Cerebellar cortex (tissue), 1 donor: ENCODE measurements at regions not wholly inside any gene's neighbourhood (a gene's known extent, or its start where the extent isn't known, plus 50 kb on each side); places are given as distances from the start of the nearest gene placed in this dataset.

Source experiments
- DNase-seq: peaks from one replicate; pipeline ENCODE4 v3.0.0-alpha.2; 2015; ENCODE audit warnings: low spot score

DNA sequence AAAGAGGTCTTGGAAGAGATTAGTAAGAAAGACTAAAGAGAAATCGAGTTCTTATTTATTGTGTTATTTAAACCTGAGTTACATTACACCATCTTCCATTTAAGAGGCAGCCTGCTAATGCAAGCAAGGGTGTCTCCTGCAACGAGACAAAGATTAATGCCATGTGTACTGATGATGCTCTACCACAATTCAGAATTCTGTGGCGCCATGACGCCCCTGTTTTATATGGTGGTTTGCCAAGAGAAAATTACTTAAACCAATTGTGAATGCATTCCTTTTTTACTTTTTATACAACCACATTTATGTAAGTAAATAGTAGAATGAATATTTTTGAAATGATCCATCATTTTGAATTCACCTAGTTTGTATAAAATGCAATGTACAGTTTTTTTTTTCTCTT lies 356.1 kb upstream of the ZEB2 start:
- no peak for DNase-seq

DNA sequence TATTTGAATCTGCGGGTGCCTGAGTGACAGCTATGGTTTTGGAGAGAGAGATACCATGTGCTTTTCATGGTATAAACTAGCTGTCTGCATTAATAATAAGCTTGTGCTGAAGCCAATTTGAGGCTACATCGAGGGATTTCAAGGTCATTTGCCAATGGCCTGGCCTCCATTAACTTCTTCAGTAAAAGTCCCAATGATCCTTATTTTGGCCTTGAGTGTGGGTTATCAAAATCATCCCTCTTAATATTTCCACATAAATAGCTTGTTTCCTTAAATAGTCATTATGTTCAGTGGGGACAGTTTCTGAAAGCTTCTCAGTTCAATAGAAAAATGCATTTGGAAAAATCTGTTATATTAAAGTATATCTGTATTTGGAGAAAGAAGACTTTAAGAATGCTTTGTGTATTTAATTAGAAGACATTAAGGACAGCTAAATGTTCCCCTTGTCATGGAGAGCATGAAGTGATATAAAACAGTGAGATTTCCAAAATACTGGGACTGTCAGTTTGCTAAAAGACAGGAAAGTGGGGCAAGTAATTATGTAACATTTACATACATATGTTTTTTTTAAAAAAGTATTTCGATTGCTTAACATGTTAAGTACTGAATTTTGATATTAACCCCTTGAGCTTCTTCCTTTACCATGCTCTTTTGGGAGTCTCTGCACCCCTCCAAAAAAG lies 355.5 kb upstream of the ZEB2 start:
- DNase-seq = no peak

DNA sequence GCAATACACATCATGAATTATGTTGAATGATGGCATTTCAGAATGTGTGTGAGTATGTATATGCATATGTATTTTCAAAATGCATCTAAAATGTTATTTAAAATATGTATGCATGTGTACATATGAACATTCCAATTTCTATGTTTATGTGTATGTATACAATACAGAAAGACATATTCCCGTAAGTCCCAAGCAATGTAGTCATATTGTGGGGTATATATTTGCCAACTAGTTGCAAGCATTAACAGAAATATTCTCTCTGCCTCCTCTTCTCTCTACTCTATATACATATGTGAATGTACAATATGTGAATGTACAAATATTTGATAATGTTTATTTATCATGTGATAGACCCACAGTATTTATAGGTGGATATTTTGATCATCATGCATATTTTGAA lies 345.8 kb upstream of the ZEB2 start:
- DNase-seq = no peak

DNA sequence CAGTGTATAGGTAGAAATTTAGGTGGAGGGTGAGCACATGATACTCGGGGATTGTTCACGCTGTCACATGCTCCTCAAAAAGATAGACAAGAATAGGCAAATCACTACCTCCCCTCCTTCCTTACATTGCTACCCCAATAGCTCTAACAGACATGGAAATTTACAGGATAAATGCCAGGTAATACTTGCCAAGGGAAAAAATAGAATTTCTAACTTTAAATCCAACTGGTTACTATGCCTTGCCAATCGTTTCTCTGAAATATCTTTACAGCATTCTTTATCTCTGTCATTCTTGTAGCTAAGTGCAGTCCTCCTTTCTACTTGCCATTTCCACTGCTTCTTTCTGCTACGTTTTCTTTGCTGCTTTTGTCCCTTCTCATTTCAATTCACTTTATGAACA lies 339.8 kb upstream of the ZEB2 start:
- DNase-seq = no peak

DNA sequence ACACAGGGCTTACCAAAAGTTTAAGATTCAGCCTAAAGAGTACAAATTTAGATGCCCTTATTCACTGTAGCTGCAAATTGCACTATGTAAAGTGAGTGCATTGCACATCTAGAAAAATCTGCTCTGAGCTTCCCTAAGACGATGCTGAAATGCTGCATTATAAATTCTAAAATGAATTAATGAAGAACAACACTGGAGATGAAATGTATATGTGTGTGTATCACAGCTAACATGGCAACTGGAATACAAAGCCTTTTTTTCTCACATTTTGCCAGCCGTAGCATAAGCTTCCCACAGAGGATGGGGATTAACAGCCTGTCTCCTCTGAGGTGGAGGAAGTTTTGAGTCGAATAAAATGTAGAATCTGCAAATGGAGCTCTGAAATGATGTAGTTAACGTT lies 338.3 kb upstream of the ZEB2 start:
- no peak for DNase-seq

DNA sequence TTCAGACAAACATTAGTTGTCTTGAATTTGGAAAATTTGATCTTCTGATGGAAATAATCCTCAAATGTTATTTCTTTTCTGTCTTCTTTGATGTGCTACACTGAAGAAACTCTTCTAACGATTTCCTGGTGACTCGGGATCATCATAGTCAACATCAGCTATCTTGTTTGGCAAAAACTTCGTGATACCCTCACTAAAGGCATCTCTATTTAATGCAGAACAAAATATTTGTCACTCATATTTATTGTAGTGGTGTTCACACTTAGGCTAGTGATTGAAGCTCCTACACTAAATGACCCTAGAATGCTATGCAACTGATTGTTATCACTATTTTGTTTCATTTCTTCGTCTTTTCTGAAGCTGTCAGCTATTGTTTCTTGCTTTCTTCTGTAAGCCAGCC lies 334.7 kb upstream of the ZEB2 start:
- DNase-seq = no peak

DNA sequence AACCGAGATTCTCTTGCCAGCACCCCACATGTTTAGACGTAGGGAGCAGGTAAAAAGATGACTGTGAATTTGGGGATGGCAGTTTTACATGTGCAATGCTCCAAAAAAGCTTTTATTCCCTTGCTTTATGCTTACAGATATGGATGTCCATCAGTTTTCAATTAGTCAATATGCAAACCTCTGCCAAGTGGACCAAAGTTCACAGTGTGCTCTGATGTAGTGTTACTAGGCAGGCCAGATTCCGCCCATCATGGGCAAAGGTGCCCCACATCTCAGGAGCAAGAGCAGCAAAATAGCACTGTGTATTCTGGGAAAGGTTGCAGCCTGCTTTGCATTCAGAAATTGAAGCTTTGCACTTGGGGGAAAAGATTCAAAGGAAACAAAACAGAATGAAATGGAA lies 329.7 kb upstream of the ZEB2 start:
- DNase-seq = no peak

DNA sequence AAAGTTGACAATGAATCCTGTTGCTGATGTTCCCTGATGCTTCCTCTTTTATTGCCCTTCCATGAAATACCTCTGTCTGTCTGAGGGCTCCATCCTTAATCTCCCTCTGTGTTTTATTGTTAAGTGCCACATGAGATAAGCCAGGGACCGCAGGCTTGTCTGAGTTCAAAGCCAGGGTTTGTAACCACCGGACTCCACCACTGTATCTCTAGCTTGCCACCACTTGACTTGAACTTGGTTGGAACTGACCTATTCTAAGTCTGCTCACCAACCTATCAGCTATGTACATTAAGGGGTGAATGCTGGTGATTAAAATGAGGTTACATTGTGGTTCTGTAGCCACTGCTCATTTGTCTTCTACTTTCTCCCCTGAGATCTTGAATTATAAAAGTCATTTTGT lies 328.5 kb upstream of the ZEB2 start:
- DNase-seq = no peak

DNA sequence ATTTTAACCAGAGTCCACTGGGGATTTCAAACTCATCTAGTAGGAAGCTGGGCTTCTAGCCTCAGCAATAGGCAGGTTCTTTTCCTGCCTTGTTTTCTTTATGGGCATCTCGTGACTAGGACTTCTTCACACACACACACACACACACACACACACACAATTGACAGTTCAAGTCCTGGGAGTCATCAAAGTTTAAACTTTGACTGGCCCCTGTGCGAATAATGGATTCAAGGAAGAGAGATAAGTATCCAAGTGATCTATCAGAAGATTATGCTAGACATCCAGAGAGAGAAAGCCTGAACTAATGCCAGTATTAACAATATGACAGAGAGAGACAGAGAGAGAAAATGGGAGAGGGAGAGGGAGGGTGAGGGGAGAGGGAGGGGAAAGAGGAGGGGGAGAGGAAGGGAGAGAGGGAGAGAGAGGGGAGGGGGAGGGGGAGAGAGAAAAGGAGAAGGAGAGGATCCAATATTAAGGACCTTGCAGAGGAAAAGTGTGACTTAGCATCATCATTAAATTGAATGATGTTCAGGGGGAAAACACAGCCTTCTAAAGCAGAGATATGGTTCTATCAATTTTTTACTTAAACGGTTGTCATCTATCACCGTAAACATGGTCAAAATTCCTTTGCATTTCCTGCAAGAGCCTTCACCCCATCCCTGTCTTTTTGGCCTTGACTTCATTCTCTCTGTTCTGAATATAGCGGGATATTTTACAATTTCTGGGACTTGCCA lies 327.6 kb upstream of the ZEB2 start:
- no peak for DNase-seq

DNA sequence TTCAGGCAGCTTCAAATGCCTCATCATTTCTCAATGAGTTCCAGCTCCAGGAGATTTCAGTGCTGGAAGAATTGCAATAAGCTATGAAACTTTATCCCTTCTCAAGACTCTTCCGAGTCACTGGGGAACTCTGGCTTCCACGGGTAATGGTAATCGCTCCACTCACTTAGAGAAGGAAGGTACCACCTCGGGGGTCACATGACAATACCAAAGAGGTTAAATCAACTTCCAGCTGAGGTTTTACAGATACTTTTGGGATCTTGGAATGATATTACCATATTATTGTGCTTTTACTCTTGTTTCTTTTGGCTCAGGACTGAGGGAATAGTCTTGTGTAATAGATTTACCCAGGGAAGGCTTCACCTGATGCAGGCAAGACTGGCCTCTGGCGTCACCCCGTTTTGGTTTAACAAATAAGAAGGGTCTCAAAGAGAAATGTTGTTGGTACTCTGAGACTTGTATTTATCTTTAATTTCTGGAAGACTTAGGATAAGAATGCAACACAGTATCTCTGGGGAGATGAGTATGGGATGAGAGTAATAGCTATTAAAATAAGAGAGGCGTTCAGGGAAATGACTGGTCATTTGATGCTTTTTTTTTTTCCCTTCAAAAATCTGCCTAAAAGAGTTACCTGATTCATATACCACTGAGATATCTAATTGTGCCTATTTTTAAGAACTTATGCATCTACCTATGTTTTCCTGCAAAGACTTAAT lies 316.9 kb upstream of the ZEB2 start:
- DNase-seq = no peak

DNA sequence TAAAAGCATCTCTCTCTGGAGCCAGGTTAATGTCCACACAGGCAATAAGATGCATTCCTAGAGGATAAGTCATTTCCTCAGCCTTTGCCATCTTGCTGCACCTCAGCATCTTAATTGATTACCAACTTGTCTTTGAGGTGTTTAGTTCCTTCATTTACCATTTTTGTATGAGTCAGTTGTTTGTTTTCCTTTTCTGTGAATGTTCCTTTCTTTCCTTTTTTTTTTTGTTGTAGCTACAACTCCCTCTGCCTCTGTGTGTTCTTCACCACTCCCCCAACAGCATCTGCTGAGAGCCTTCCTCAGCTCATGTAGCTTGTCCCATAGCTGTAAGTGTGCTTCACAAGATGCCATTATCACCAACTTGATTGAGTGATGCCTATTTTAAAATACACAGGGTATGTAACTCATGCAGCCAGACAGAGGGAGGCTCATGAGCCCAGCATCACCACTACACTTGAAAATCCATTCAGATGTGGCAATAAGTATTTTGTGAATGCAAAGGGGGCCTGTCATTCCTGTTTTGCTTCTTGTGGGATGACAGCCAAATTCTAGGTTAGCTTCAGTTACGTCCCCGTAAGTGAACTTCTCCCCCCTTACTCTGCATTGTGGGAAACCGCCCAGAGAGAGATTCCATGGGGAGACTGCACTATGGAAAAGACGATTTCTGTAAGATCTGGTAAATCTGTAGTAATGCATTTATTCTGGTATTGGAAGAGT lies 315.9 kb upstream of the ZEB2 start:
- no peak for DNase-seq

DNA sequence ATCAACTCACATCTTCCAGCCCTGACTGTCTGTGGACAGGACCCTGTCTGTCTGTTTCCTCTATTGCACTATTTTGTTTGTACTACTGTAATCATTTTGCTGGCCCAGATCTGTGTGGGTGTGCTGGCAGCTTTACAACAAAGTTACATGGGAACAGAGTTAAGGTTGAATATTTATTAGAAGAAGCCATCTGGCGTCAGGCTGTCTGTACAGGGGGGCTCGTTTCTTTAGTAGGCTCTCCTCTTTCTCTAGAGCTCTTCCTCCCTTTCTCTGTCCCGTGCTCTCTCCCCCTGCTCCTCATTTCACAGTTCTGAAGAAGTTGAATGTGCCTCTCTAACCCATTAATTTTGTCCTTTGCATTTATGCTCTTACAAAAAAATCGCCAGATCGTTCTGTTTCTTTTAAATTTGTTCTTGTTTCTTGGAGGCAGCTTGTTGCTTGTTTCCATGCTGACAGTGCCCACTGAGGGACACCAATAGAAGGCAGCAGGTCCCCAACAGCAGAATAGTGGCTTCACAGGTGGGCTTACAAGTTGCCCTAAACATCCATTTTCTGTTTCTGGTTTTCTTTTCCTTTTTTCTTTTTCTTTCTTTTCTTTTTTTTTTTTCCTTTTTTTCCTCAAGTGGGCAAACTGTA lies 315.2 kb upstream of the ZEB2 start:
- no peak for DNase-seq

DNA sequence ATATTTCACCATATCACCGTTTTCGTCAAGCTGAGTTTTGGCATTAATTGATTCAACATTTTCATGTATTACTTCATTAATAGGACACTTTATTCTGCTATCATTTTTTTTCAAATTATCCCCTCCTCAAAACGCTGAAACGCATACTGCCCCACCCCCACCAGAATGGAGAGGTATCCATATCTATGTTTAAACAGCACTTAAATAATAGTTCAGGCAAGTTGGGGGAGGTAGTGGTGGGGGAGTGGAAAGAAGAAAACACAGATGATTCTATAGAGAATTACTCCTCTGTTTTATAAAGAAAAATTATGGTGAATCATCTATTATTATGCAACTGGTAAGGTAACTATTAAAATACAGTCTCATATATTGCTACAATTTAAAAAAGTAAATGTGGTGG lies 314.4 kb upstream of the ZEB2 start:
- DNase-seq = no peak

DNA sequence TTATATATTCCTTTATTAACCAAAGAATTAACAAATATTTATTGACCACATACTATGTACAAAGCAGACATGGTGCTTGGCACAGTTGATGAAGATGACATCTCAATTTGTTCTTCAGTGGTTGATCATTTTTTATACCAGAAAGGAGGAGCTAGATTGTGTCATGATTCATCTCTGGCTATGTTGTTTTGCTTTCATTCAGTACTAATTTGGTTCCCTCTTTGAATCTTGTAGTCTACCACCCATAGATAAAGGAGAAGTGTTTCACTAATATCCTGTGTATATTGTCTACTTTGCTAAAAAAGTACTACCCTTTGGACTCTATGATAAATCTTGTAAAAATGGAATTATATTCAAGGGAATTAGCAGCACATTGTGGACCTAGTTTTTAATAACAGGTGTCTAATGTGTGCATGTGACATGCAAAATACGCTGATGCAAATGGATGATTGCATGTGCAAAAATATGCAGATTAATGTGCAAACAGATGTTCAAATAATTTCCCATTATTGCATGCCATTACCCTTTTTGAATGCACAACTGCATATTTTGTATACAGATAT lies 313.2 kb upstream of the ZEB2 start:
- DNase-seq = no peak

DNA sequence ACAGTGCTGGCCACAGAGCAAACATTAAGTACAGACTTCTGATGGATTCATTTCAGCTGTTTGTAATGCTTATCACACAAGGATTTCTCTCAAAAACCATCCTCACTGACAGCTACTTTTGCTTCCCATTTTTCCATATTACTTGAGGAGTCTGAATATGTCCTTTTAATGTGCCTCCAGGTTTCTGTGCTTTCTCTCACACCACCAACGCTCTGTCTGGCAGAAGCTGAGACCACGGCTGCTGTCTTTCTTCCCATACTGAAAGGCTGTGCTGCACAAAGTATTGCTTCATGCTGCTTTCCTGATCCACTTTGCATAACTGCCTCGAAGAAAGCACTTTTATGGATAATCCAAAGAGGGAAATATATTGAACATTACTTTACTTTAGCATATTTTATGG lies 312.1 kb upstream of the ZEB2 start:
- DNase-seq = no peak

DNA sequence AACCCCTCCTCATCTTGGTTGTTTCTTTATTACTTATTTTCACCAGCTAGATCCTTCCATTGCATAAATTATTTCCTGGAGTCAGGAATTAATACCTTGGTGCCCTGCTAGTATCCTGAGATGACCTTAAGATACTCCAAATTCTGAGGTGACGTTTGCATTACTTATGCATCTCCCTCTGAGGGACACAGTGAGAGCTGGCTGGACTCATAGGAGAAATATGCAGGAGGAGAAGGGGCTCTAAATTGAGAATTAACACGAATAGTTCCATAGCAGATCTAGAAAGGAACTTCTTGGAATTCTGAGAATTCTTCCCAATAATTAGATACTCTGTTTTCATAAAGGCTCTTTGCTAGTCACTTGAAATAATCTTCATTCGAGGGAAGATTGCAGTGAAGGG lies 310.6 kb upstream of the ZEB2 start:
- DNase-seq = no peak

DNA sequence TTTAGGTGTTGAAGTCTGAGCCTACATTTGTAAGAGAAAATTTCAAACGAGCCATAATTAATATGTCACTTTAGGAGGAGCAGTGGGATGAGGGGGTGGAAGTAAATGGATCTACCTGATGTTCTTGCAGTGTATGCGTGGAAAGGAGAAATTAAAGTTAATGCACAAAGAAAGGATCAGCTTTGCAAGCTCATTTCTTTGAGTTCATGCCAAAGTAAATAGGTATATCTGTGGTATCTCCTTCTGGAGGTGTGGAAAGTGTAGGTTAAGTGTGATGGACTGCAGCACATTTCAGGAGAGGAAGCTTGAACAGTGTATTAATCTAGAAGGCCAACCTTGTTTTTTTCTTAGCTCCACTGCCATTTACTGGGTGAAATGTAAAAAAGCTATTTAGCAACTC lies 307.5 kb upstream of the ZEB2 start:
- DNase-seq = no peak

DNA sequence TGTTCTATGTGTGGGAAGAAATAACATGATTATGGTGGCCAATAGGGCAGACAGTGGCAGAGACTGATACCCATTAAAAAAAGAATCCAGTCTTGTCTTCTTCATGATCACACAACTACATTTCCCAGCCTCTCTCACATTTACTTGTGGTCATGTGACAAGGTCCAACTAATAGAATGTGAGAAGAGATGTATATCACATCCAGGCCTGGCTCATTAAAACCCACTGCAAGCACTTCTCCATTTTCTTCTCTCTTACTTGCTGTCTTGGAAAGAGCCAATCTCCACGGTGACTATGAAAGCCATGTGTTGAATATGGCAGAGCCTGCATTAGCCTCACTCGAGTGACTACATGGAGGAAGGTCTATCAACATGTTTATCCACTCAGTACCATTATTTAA lies 306.2 kb upstream of the ZEB2 start:
- no peak for DNase-seq

DNA sequence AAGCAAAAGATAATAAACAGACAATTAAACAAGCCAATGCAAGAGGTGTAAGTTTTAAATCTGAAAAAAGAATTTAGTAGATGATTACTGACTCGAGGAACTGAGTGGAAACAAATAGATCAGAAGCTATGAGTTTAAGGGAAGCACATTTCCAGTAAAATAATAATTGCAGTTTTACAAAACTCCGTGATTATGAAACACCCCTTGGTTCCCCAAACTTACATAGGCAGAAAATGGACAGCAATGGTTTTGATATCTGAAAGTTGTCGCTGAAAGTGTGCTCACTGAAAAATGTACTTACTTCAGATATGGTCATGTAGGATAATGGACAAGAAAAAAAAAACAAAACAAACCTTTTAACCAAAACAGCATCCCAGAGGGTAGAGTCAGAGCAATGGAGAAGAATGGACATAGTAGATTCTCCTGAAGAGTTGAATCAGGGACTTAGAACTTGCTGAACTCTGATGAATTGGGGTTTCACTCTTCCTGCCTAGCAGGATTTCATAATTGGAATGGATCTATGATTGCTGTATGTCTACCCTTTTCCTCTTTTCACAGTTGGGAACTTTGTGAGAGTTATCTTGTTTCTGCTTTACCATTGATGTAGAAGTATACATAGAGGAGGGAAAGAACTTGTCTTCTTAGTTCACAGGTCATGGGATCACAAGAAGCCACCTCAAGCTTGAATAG lies 305.6 kb upstream of the ZEB2 start:
- DNase-seq = no peak

DNA sequence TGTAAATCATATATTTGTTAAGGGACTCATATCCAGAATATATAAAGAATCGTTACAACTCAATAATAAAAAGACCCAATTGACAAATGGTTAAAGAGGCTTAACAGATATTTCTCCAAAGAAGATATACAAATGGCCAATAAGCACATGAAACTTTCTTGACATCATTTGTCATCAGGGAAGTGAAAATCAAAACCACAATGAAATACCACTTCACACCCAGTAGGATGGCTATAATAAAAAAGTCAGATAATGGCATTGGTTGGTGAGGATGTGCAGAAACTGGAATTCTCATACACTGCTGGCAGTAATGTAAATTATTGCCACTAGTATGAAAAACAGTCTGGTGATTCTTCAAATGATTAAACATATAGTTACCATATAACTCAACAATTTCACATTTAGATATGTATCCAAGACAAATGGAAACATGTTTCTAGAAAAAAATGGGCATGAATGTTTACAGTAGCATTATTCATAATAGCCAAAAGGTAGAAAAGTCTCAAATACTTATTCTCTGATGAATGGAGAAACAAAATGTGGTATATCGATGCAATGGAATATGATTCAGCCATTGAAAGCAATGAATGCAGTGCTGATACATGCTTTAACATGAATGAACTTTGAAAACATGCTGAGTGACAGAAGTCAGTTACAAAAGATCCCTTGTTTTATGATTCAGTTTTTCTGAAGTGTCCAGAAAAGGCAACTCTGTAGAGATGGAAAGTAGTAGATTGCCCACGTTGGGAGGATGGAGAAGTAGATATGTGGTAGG lies 304.6 kb upstream of the ZEB2 start:
- DNase-seq = no peak

DNA sequence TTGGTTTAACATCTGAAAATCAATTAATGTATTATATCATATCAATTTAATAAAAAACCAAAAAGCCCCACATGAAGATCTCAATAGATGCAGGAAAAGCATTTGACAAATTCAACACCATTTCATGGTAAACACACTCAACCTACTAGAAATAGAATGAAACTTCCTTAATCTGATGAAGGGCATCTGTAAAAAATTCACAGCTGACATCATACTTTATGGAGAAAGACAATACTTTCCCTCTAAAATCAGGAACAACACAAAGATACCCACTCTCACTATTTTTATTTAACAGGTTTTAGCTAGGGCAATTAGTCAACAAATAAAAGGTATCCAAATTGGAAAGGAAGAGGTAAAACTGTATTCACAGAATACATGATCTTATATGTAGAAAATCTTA lies 303.0 kb upstream of the ZEB2 start:
- no peak for DNase-seq
